GM12873 (cell line): ENCODE measurements at regions not wholly inside any gene's neighbourhood (a gene's known extent, or its start where the extent isn't known, plus 50 kb on each side); places are given as distances from the start of the nearest gene placed in this dataset.

Experiments used
- CTCF ChIP-seq: IDR thresholded peaks from 2 replicates; pipeline ENCODE4 v1.5.1; 2012; ENCODE audit warnings: low read depth, mild to moderate bottlenecking, moderate library complexity, low read length, control low read depth; ENCODE audit not compliant: insufficient read depth; ENCODE audit errors: missing control alignments

GRCh38 chr2:144094408-144095151 lies 425.3 kb downstream of the ZEB2 start:
- TF ChIP-seq CTCF: no peak

GRCh38 chr2:144091622-144092021 lies 428.3 kb downstream of the ZEB2 start:
- no peak for TF ChIP-seq CTCF

GRCh38 chr2:144088863-144089262 lies 431.1 kb downstream of the ZEB2 start:
- TF ChIP-seq CTCF: no peak

GRCh38 chr2:144086965-144087364 lies 433.0 kb downstream of the ZEB2 start:
- TF ChIP-seq CTCF: no peak

GRCh38 chr2:144085016-144085415 lies 434.9 kb downstream of the ZEB2 start:
- TF ChIP-seq CTCF: no peak

GRCh38 chr2:144084114-144084661 lies 435.7 kb downstream of the ZEB2 start:
- no peak for TF ChIP-seq CTCF

GRCh38 chr2:144083211-144083610 lies 436.7 kb downstream of the ZEB2 start:
- TF ChIP-seq CTCF: no peak
